PFSK-1 (cell line): ENCODE measurements at regions not wholly inside any gene's neighbourhood (a gene's known extent, or its start where the extent isn't known, plus 50 kb on each side); places are given as distances from the start of the nearest gene placed in this dataset.

ENCODE experiments used
- FOXP2 ChIP-seq: optimal IDR thresholded peaks from 2 replicates; pipeline ENCODE3; 2011; ENCODE audit warnings: borderline replicate concordance, control low read depth, inconsistent platforms; ENCODE audit not compliant: insufficient read depth; ENCODE audit errors: extremely low read length, extremely low read depth
- POLR2AphosphoS5 ChIP-seq: IDR thresholded peaks from 2 replicates; pipeline ENCODE4 v1.6.1; 2012; ENCODE audit warnings: low read depth, mild to moderate bottlenecking, control low read depth, low read length, moderate library complexity
- SIN3A ChIP-seq: IDR thresholded peaks from 2 replicates; pipeline ENCODE4 v1.6.1; 2012; ENCODE audit warnings: mild to moderate bottlenecking, low read length, moderate library complexity, borderline replicate concordance; ENCODE audit not compliant: insufficient read depth
- TAF1 ChIP-seq: IDR thresholded peaks from 2 replicates; pipeline ENCODE4 v1.6.1; 2012; ENCODE audit warnings: low read length, control low read depth, borderline replicate concordance; ENCODE audit not compliant: insufficient read depth
- TF ChIP-seq, protein P1 (sequence below), 2 experiments: IDR thresholded peaks; 2 replicates each; pipeline versions ENCODE4 v1.6.1 to v1.8.0; 2011 to 2012; ENCODE audit warnings: low read depth in 2 of 2, low read length in 2 of 2, control low read depth in 1 of 2, inconsistent platforms in 1 of 2, mild to moderate bottlenecking in 1 of 2, moderate library complexity in 1 of 2; ENCODE audit not compliant: insufficient read depth in 1 of 2

DNA sequence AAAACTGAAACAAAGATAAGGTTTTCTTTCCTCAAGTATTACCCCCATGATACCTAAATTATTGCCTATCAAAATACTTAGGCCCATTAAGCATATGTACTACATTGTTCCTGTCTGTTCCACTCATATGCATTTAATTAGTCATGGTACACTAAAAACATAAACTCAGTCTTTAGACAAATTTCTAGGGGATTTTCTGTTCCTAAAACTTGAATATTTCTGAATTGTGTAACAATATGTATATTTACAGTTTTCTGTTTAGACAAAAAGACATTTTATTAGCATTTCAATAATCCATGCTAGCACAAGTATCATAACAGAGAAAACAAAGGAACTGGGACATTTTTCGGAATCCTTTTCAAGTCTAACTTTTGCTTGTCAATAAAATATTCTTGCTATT lies 234.2 kb downstream of the CRPPA start:
- TF ChIP-seq POLR2AphosphoS5 (no peak), SIN3A (no peak), TAF1 (no peak), FOXP2 (no peak)
- TF ChIP-seq, protein P1, sequence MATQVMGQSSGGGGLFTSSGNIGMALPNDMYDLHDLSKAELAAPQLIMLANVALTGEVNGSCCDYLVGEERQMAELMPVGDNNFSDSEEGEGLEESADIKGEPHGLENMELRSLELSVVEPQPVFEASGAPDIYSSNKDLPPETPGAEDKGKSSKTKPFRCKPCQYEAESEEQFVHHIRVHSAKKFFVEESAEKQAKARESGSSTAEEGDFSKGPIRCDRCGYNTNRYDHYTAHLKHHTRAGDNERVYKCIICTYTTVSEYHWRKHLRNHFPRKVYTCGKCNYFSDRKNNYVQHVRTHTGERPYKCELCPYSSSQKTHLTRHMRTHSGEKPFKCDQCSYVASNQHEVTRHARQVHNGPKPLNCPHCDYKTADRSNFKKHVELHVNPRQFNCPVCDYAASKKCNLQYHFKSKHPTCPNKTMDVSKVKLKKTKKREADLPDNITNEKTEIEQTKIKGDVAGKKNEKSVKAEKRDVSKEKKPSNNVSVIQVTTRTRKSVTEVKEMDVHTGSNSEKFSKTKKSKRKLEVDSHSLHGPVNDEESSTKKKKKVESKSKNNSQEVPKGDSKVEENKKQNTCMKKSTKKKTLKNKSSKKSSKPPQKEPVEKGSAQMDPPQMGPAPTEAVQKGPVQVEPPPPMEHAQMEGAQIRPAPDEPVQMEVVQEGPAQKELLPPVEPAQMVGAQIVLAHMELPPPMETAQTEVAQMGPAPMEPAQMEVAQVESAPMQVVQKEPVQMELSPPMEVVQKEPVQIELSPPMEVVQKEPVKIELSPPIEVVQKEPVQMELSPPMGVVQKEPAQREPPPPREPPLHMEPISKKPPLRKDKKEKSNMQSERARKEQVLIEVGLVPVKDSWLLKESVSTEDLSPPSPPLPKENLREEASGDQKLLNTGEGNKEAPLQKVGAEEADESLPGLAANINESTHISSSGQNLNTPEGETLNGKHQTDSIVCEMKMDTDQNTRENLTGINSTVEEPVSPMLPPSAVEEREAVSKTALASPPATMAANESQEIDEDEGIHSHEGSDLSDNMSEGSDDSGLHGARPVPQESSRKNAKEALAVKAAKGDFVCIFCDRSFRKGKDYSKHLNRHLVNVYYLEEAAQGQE (IDR thresholded peaks at IDR 0.05; ENCODE audit: insufficient read depth in 1 of 2, low read depth in 2 of 2, low read length in 2 of 2), result no peak

DNA sequence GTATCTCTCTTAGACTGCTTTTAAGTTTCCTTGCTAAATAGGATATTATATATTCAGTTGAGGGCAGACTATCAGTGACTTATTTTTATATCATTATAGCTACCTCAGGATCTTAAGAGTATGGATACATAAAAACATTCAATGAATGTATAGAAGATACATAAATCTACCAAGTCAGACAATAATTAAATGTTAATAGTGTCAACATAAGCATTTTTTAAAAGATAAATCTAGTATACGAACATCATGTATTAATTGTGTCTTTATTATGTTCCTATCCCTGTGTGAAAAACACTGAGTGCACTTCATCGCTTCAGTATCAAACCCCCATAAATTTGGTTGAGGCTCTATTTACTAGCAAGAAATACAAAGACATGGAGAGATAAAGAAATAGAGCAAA lies 242.8 kb downstream of the CRPPA start:
- TF ChIP-seq SIN3A (no peak), TAF1 (no peak), POLR2AphosphoS5 (no peak), FOXP2 (no peak)
- TF ChIP-seq, protein P1 (IDR thresholded peaks at IDR 0.05; ENCODE audit: insufficient read depth in 1 of 2, low read depth in 2 of 2, low read length in 2 of 2), result no peak

DNA sequence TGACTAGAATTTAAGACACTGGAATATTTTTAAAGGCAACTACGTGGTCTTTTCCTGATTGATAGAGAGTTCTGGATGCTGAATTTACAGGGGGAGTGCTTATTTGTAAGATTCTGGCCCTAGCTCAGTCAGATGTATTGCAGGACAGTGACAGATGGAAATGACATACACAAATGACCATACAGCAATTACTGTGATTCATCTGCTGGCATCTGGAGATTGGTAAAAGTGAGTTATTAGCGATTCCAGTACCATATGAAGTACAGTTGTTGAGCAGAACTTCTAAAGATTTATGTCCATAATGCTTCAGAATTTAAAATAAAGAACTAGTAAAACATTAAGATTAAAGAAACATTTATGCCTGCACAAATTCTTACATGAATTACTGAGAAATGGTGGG lies 243.2 kb downstream of the CRPPA start:
- TF ChIP-seq TAF1 (no peak), FOXP2 (no peak), POLR2AphosphoS5 (no peak), SIN3A (no peak)
- TF ChIP-seq, protein P1 (IDR thresholded peaks at IDR 0.05; ENCODE audit: insufficient read depth in 1 of 2, low read depth in 2 of 2, low read length in 2 of 2), result no peak

- TF ChIP-seq, protein P1 (IDR thresholded peaks at IDR 0.05; ENCODE audit: insufficient read depth in 1 of 2, low read depth in 2 of 2, low read length in 2 of 2), result no peak
- TF ChIP-seq TAF1, result no peak
- TF ChIP-seq POLR2AphosphoS5, result no peak
Measured at GRCh38 chr7:16174253-16174652, 247.1 kb downstream of the CRPPA start.

DNA sequence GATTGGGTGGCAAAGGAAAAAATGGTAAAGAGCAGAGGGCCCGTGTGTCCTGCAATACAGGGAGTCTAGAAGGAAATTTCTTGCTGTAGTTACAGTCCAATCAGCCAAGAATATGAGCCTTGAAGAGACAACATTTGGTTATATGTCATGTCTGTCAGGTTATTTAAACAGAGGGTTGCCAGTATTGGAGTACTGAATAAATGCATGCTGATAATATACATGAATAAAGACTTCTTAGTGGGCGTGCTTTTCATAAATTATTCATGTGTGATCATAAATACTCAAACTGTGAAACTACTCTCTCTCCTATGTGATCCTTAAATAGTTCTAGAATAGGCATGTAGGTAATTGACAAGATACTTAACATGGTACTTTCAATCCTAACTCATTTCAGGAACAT lies 249.0 kb downstream of the CRPPA start:
- TF ChIP-seq POLR2AphosphoS5, result no peak
- TF ChIP-seq SIN3A, result no peak
- TF ChIP-seq, protein P1 (IDR thresholded peaks at IDR 0.05; ENCODE audit: insufficient read depth in 1 of 2, low read depth in 2 of 2, low read length in 2 of 2), result no peak
- no peak for TF ChIP-seq TAF1
- TF ChIP-seq FOXP2, result no peak
